CD4-positive, alpha-beta T cell (primary cell): ENCODE measurements at regions not wholly inside any gene's neighbourhood (a gene's known extent, or its start where the extent isn't known, plus 50 kb on each side); places are given as distances from the start of the nearest gene placed in this dataset.

Experiments used
- ATAC-seq: fragments of 200-7000 bp; cut with Tn5 transposase; one replicate; pipeline ENCODE4 v1.10.0; 2022; ENCODE audit warnings: mild to moderate bottlenecking; ENCODE audit not compliant: poor library complexity
- CTCF ChIA-PET: fragments of 350-600 bp; sonication (Branson Sonifier 250); formaldehyde crosslinking; loops from one replicate; lab custom pipeline; 2021; ENCODE audit warnings: antibody characterized with exemption, inconsistent platforms; lab: Charles Lee
- POLR2A ChIA-PET: fragments of 350-600 bp; sonication (Branson Sonifier 250); formaldehyde crosslinking; loops from one replicate; lab custom pipeline; 2021; ENCODE audit warnings: antibody characterized with exemption, inconsistent platforms; lab: Charles Lee
- DNase-seq, 14 experiments: peaks; one replicate each; pipeline ENCODE4 v3.0.0-alpha.2; 2013 to 2020; ENCODE audit warnings: mixed read lengths in 2 of 14
- H3K27ac ChIP-seq, 2 donors: one replicate each; pipeline versions ENCODE4 v1.5.1 to v1.7.0; 2013; ENCODE audit warnings: low read length in 2 of 2, low read depth in 1 of 2, mild to moderate bottlenecking in 1 of 2
- H3K27me3 ChIP-seq, 2 experiments: 1 replicate in 1 of 2; 2 replicates in 1 of 2; pipeline versions ENCODE4 v1.6.1 to v1.7.0; 2013; ENCODE audit warnings: low read length in 2 of 2, control low read depth in 1 of 2, mild to moderate bottlenecking in 1 of 2, moderate library complexity in 1 of 2; ENCODE audit not compliant: insufficient read depth in 2 of 2, control insufficient read depth in 1 of 2
- H3K36me3 ChIP-seq: one replicate; pipeline ENCODE4 v1.6.1; 2013; ENCODE audit warnings: low read length, control low read depth; ENCODE audit not compliant: insufficient read depth
- H3K4me1 ChIP-seq: one replicate; pipeline ENCODE4 v1.6.1; 2013; ENCODE audit warnings: low read length, control low read depth; ENCODE audit not compliant: insufficient read depth
- H3K4me3 ChIP-seq: one replicate; pipeline ENCODE4 v1.5.1; 2013; ENCODE audit warnings: mild to moderate bottlenecking, low read length, moderate library complexity
- H3K9me3 ChIP-seq, 2 experiments: 1 replicate in 1 of 2; 2 replicates in 1 of 2; pipeline versions ENCODE4 v1.6.1 to v1.7.0; 2013; ENCODE audit warnings: low read length in 2 of 2, mild to moderate bottlenecking in 2 of 2, control low read depth in 1 of 2, moderate library complexity in 1 of 2; ENCODE audit not compliant: control insufficient read depth in 1 of 2, insufficient read depth in 1 of 2
- H3K27ac Mint-ChIP-seq: one replicate; pipeline ENCODE4 v1.8.0; 2020; ENCODE audit warnings: mixed read lengths
- H3K27me3 Mint-ChIP-seq: one replicate; pipeline ENCODE4 v1.8.0; 2021; ENCODE audit warnings: mixed read lengths
- H3K36me3 Mint-ChIP-seq: one replicate; pipeline ENCODE4 v1.8.0; 2021; ENCODE audit warnings: low read depth, mixed read lengths
- H3K4me1 Mint-ChIP-seq: one replicate; pipeline ENCODE4 v1.8.0; 2021; ENCODE audit warnings: low read depth, mixed read lengths
- H3K4me3 Mint-ChIP-seq: one replicate; pipeline ENCODE4 v1.8.0; 2020; ENCODE audit warnings: mild to moderate bottlenecking, mixed read lengths
- H3K9me3 Mint-ChIP-seq: one replicate; pipeline ENCODE4 v1.8.0; 2020; ENCODE audit warnings: mixed read lengths
- intact Hi-C, 2 experiments: fragments of 100-400 bp; cut with DNase I in 1 of 2; cut with micrococcal nuclease in 1 of 2; formaldehyde crosslinking; loops; one replicate each; pipeline versions ENCODE4 v1.15.1 to v1.9.0; 2023 to 2025; cut with DNase I, micrococcal nuclease
- TF ChIP-seq, protein P1 (sequence below): fragments of 200-600 bp; IDR thresholded peaks from one replicate; pipeline ENCODE4 v1.8.0; 2022; ENCODE audit warnings: antibody characterized with exemption, mild to moderate bottlenecking

DNA sequence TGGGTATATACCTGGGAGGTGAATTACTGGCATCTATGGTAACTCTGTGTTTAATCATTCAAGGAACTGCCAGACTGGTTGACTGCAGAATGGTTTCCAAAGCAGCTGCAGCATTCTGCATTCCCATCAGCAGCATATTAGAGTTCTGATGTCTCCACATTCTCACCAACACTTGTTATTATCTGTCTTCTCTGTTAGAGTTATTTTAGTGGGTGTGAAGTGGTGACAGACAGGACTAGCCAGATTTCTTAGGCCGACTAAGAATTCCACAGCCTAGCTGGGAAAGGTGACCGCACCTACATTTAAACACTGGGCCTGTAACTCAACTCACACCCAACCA lies 110.9 kb downstream of the TMEM170B start:
- TF ChIP-seq, protein P1, sequence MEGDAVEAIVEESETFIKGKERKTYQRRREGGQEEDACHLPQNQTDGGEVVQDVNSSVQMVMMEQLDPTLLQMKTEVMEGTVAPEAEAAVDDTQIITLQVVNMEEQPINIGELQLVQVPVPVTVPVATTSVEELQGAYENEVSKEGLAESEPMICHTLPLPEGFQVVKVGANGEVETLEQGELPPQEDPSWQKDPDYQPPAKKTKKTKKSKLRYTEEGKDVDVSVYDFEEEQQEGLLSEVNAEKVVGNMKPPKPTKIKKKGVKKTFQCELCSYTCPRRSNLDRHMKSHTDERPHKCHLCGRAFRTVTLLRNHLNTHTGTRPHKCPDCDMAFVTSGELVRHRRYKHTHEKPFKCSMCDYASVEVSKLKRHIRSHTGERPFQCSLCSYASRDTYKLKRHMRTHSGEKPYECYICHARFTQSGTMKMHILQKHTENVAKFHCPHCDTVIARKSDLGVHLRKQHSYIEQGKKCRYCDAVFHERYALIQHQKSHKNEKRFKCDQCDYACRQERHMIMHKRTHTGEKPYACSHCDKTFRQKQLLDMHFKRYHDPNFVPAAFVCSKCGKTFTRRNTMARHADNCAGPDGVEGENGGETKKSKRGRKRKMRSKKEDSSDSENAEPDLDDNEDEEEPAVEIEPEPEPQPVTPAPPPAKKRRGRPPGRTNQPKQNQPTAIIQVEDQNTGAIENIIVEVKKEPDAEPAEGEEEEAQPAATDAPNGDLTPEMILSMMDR = no peak
- Mint-ChIP-seq H3K36me3 (no peaks in the 10 kb centered on the region), H3K4me3 (no peak overlapping the region), H3K27me3 (peaks cover 10% of the 10 kb centered on the region), H3K4me1 (no peaks in the 10 kb centered on the region), H3K9me3 (no peaks in the 10 kb centered on the region), H3K27ac (no peak overlapping the region)
- POLR2A ChIA-PET = no interaction called here
- DNase-seq (no peak), ATAC-seq (no peak)
- Histone ChIP-seq H3K36me3 (no peaks in the 10 kb centered on the region), H3K27me3 (no peaks in the 10 kb centered on the region), H3K9me3 (peaks cover 0 to 4% of the 10 kb centered on the region in 2 experiments), H3K27ac (no peak overlapping the region), H3K4me3 (no peak overlapping the region), H3K4me1 (no peaks in the 10 kb centered on the region)
- intact Hi-C loops = no loop called here
- CTCF ChIA-PET = no interaction called here

- no peaks in the 10 kb centered on the region for H3K36me3 Mint-ChIP-seq
- H3K27me3 Mint-ChIP-seq = peaks cover 10% of the 10 kb centered on the region
- CTCF ChIA-PET = no interaction called here
These were observed 111.3 kb downstream of the TMEM170B start for GRCh38 chr6:11648889-11649288.

DNA sequence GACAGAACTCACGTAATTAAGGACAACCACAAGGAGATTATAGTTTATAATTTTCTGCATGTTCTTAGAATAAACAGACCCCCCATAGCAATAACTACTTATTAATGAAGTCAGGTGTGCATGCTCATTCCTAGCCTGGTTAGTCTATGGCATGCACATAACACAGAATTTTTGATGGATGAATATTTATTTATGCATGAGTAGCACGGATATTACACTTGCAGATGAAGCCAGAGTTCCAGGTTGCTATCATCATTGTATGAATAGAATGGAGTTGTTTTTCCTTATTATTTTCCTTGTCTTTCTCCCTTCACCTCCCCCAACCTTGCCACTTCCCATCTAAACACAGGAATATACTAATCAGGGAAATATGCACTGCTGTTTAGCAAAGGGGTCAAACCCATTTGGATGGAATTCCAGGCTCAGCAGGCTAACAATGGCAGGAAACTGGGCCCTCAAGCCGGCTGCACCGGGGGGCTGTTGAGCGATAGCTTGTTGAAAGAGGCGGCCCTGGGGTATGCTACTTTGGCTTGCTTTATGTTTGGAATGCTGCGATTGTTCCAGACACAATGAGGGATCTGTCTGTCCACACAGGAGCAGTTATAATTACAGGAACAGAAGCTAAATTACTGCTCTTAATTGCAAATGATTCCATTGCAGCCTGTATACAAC lies 112.6 kb downstream of the TMEM170B start:
- H3K4me1 ChIP-seq = no peaks in the 10 kb centered on the region
- no peak overlapping the region for H3K4me3 ChIP-seq
- no peaks in the 10 kb centered on the region for H3K36me3 ChIP-seq
- H3K27ac ChIP-seq = no peak overlapping the region
- no peaks in the 10 kb centered on the region for H3K27me3 ChIP-seq
- Mint-ChIP-seq H3K36me3 (no peaks in the 10 kb centered on the region), H3K4me1 (no peaks in the 10 kb centered on the region), H3K27me3 (peaks cover 6% of the 10 kb centered on the region), H3K4me3 (no peak overlapping the region), H3K9me3 (no peaks in the 10 kb centered on the region), H3K27ac (no peak overlapping the region)
- DNase-seq (no peak), ATAC-seq (no peak)
- intact Hi-C loops = loop anchor here in 1 of 2 experiments (5.0 kb wide), 1 partner anchor 1682 kb away; no protein-coding TSS in a partner anchor
- peaks cover 0 to 4% of the 10 kb centered on the region in 2 experiments for H3K9me3 ChIP-seq
- TF ChIP-seq, protein P1 = no peak
- ChIA-PET POLR2A (no interaction called here), CTCF (no interaction called here)

More at GRCh38 chr6:11648889-11649288, 111.3 kb downstream of the TMEM170B start:
- Histone ChIP-seq H3K9me3 (peaks cover 0 to 4% of the 10 kb centered on the region in 2 experiments), H3K27ac (no peak overlapping the region), H3K27me3 (no peaks in the 10 kb centered on the region), H3K36me3 (no peaks in the 10 kb centered on the region), H3K4me1 (no peaks in the 10 kb centered on the region), H3K4me3 (no peak overlapping the region)
- POLR2A ChIA-PET = no interaction called here
- no peaks in the 10 kb centered on the region for H3K4me1 Mint-ChIP-seq
- TF ChIP-seq, protein P1 = no peak
- no peak overlapping the region for H3K4me3 Mint-ChIP-seq
- intact Hi-C loops = no loop called here
- H3K9me3 Mint-ChIP-seq = no peaks in the 10 kb centered on the region
- H3K27ac Mint-ChIP-seq = no peak overlapping the region
- ATAC-seq (no peak), DNase-seq (no peak)
